ENCODE measurements at regions not wholly inside any gene's neighbourhood (a gene's known extent, or its start where the extent isn't known, plus 50 kb on each side); places are given as distances from the start of the nearest gene placed in this dataset.

DNA sequence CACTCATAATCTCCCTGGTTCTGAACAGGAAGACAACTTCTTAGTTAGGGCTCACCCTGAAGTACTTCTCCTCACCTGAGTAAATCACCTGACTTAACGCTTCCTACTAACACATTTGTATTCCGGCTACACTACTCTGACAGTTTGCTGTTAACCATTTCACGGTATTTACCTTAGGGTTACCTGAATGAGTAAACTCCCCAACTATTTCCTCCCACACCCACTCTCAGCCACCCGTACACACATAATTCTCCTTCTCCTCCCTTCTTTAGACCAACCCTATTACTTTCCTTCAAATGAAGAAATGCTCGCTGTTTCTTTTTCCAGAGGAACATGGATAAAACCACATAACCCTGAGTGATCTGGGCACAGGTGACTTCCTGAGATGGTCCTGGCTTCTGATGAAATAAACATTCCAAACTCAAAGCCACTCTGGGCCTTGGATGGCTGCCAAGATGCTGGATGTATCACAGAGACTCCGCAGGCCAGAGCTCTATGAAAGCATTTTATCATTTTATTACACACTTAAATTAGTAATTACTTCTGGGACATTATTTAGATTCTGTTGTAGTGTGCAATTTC is 183.6 kb upstream of the ATP11B start:
- TF ChIP-seq, protein P1, sequence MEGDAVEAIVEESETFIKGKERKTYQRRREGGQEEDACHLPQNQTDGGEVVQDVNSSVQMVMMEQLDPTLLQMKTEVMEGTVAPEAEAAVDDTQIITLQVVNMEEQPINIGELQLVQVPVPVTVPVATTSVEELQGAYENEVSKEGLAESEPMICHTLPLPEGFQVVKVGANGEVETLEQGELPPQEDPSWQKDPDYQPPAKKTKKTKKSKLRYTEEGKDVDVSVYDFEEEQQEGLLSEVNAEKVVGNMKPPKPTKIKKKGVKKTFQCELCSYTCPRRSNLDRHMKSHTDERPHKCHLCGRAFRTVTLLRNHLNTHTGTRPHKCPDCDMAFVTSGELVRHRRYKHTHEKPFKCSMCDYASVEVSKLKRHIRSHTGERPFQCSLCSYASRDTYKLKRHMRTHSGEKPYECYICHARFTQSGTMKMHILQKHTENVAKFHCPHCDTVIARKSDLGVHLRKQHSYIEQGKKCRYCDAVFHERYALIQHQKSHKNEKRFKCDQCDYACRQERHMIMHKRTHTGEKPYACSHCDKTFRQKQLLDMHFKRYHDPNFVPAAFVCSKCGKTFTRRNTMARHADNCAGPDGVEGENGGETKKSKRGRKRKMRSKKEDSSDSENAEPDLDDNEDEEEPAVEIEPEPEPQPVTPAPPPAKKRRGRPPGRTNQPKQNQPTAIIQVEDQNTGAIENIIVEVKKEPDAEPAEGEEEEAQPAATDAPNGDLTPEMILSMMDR (IDR thresholded peaks at IDR 0.05; ENCODE audit: low read length), result no peak
- no peak for TF ChIP-seq EZH2 (IDR thresholded peaks at IDR 0.05; ENCODE audit: borderline replicate concordance, low read length)

All from OCI-LY1 (cell line).